Heart left ventricle (tissue), 13 donors: ENCODE measurements at regions not wholly inside any gene's neighbourhood (a gene's known extent, or its start where the extent isn't known, plus 50 kb on each side); places are given as distances from the start of the nearest gene placed in this dataset.

Source experiments
- CTCF ChIP-seq, 12 donors: fragments of 200-600 bp; sonication (generic) in 4 of 12; IDR thresholded peaks; one replicate each; pipeline versions ENCODE4 v1.5.0 to v1.8.0; 2018 to 2022; ENCODE audit warnings: antibody characterized with exemption in 12 of 12, mild to moderate bottlenecking in 5 of 12
- POLR2A ChIP-seq, 2 donors: fragments of 450-650 bp; IDR thresholded peaks; one replicate each; pipeline ENCODE4 v1.6.1; 2017; ENCODE audit warnings: antibody characterized with exemption in 2 of 2, mild to moderate bottlenecking in 2 of 2, moderate library complexity in 2 of 2
- donor health status: ischemic (EF 13 %, LVEDD 7.1; RV severe dilation, severe dysfunction).
- donor health status: DM: no; HTN: yes; CAD: no.
- donor health status: DM: no; HTN: no; CAD: no.
- donor health status: ischemic (EF 25% LVEDD 6.9; RV normal size, moderate dysfunction).
- donor health status: ischemic (EF 25% LVEDD 5.7; RV mildly dilated, moderate dysfunction).
- donor health status: ischemic (EF 35%, LVEDD 5.7; RV mildly dilated, moderate dysfunction).
- donor health status: nonischemic (EF 11% LVEDD 7.7; RV severe dilation, severe dysfunction).
- donor health status: DM: yes; HTN: yes; CAD: no.
- donor health status: PGD.
- donor health status: ischemic (EF 29% LVEDD 5.4; RV normal size, mild dysfunction).
- donor health status: nonischemic (EF 23%, LVEDD 6.1; RV moderate dilation, normal function).

GRCh38 chr10:46218921-46219320 lies 67.9 kb upstream of the ANTXRL start:
- TF ChIP-seq POLR2A (IDR thresholded peaks at IDR 0.05) (no peak), CTCF (IDR thresholded peaks at IDR 0.05) (no peak)
